ENCODE measurements at regions not wholly inside any gene's neighbourhood (a gene's known extent, or its start where the extent isn't known, plus 50 kb on each side); places are given as distances from the start of the nearest gene placed in this dataset.

DNA sequence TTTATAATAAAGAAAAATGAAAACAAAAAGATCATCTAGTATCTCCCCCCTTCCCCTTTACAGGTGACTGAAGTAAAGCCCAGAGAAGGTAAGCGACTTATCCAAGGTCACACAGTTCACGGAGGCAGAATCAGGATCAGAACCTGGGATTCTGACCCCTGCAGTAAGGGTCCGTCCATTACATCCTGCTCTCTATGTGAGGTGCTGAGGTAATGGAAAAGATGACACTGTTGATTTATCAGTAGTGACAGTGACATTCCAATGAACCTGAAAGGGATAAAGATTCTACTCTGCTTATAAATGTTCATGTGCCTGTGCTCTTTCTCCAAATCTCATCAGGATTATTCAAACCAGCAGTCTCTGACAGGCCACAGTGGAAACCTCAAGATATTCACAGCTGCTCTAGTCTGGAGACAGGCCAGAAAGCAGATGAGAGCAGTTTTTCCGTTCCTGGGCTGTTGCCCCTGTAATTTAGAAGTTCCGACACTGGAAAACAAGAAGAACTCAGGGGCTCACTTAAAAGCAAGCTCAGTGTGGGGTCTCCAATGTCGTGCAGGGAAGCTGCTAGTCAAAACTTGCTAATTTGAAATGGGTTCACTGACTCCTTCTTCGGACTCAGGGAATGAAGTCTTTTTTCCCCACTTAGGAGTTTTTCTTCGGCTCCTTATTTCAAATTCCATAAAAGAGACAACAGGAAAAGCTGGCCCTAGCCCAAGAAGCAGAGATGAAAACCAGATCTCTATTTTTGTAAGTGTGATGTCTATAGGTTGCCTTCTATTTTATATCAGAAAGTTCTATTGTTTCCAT, 131.8 kb upstream of the EEA1 start:
- no peaks in the 10 kb centered on the region for H3K36me3 ChIP-seq
- peak overlapping the region; percentile 15 to 28 (median 18) for H3K4me3 ChIP-seq
- no peaks in the 10 kb centered on the region for H3K9me3 ChIP-seq
- H3K27ac ChIP-seq (replicated peaks in 1 of 4): peak overlapping the region; percentile 77 to 88 (median 80)
- peak; percentile 9 for TF ChIP-seq EP300 (IDR thresholded peaks at IDR 0.05)
- TF ChIP-seq POLR2A (IDR thresholded peaks at IDR 0.05; ENCODE audit: low read depth): no peak
- no peak for TF ChIP-seq POLR2AphosphoS5 (IDR thresholded peaks at IDR 0.05)
- TF ChIP-seq, protein P1, sequence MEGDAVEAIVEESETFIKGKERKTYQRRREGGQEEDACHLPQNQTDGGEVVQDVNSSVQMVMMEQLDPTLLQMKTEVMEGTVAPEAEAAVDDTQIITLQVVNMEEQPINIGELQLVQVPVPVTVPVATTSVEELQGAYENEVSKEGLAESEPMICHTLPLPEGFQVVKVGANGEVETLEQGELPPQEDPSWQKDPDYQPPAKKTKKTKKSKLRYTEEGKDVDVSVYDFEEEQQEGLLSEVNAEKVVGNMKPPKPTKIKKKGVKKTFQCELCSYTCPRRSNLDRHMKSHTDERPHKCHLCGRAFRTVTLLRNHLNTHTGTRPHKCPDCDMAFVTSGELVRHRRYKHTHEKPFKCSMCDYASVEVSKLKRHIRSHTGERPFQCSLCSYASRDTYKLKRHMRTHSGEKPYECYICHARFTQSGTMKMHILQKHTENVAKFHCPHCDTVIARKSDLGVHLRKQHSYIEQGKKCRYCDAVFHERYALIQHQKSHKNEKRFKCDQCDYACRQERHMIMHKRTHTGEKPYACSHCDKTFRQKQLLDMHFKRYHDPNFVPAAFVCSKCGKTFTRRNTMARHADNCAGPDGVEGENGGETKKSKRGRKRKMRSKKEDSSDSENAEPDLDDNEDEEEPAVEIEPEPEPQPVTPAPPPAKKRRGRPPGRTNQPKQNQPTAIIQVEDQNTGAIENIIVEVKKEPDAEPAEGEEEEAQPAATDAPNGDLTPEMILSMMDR (IDR thresholded peaks at IDR 0.05): peak in 1 of 3 experiments; percentile 13
- DNase-seq (ENCODE audit: extremely low spot score): peak; percentile 90
- no peaks in the 10 kb centered on the region for H3K27me3 ChIP-seq
- peaks cover 14 to 36% (median 33%) of the 10 kb centered on the region in 4 donors for H3K4me1 ChIP-seq
- intact Hi-C loops (cut with DNase I): no loop called here
- WGBS: 26% methylated on average over 8 of the region's 8 CpGs

DNA sequence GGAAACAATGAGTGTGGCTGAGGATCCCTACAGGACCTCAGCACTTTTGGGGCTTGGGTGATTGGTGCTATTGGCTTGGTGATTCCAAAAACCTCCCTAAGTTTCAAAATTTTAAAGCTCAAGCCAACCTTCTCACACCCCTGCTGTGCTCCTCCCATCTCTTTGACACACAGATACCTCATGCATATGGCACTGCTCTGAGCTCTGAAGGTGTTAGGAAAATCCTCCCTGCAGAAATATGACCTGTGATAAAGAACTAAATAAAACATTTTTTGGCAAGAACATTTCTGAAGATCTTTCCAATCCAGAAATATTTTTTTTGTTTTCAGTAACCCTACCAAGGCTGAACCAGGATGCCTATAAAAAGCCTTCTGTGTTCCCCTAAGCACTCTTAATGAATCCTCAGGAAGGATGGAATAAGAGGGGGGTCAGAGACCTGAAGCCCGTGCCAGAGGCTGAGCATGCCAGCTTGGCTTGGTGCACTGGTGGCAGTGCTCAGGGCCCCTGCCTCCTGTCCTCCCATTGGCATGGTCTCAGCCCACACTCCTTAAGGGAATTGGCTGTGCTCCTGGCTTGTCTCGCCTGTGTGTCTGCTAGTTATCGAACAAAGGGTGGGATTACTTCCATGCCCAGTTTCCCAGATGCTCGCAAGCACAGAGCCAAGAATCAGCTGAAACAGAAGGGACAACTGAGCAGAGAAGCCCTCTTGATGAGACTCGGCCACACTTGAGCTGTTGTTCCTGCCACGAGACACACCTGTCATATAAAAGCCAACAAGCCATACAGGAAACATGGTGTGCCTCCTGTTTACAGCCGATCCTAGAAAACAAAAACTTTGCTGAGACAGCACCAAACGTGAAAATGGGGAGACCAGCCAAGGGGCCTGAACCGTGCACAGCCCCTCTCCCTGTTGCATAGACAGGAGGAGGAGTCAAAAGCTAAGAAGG, 132.7 kb upstream of the EEA1 start:
- intact Hi-C loops (cut with DNase I): no loop called here
- H3K9me3 ChIP-seq: no peaks in the 10 kb centered on the region
- WGBS: 43% methylated on average over 9 of the region's 9 CpGs
- DNase-seq (ENCODE audit: extremely low spot score): peak; percentile 47
- H3K27me3 ChIP-seq: no peaks in the 10 kb centered on the region
- TF ChIP-seq, protein P1 (IDR thresholded peaks at IDR 0.05): no peak
- H3K4me1 ChIP-seq: peaks cover 14 to 36% (median 33%) of the 10 kb centered on the region in 4 donors
- no peaks in the 10 kb centered on the region for H3K36me3 ChIP-seq
- peak overlapping the region; percentile 77 to 88 (median 80) for H3K27ac ChIP-seq (replicated peaks in 1 of 4)
- H3K4me3 ChIP-seq: peak overlapping the region in 2 of 4 donors; percentile 15 to 28

- Histone ChIP-seq H3K9me3 (no peaks in the 10 kb centered on the region), H3K4me3 (no peak overlapping the region), H3K36me3 (no peaks in the 10 kb centered on the region), H3K27ac (replicated peaks in 1 of 4) (no peak overlapping the region), H3K4me1 (peaks cover 14 to 18% (median 17%) of the 10 kb centered on the region in 4 donors), H3K27me3 (no peaks in the 10 kb centered on the region)
- WGBS: 84% methylated on average over 3 of the region's 3 CpGs
- DNase-seq (ENCODE audit: extremely low spot score): peak; percentile 31
- intact Hi-C loops (cut with DNase I): no loop called here
- TF ChIP-seq POLR2AphosphoS5 (IDR thresholded peaks at IDR 0.05) (no peak), EP300 (IDR thresholded peaks at IDR 0.05) (no peak), POLR2A (IDR thresholded peaks at IDR 0.05; ENCODE audit: low read depth) (no peak)
- TF ChIP-seq, protein P1 (IDR thresholded peaks at IDR 0.05): no peak
Measured at GRCh38 chr12:93065896-93066295, 136.8 kb upstream of the EEA1 start.

- Histone ChIP-seq H3K4me1 (no peaks in the 10 kb centered on the region), H3K4me3 (no peak overlapping the region), H3K27ac (replicated peaks in 1 of 4) (no peak overlapping the region), H3K9me3 (no peaks in the 10 kb centered on the region), H3K27me3 (no peaks in the 10 kb centered on the region), H3K36me3 (no peaks in the 10 kb centered on the region)
- TF ChIP-seq POLR2A (IDR thresholded peaks at IDR 0.05; ENCODE audit: low read depth) (no peak), EP300 (IDR thresholded peaks at IDR 0.05) (no peak), POLR2AphosphoS5 (IDR thresholded peaks at IDR 0.05) (no peak)
- TF ChIP-seq, protein P1 (IDR thresholded peaks at IDR 0.05): no peak
- intact Hi-C loops (cut with DNase I): no loop called here
- peak; percentile 72 for DNase-seq (ENCODE audit: extremely low spot score)
- WGBS: 58% methylated on average over 4 of the region's 4 CpGs
Measured at GRCh38 chr12:93072340-93072739, 143.2 kb upstream of the EEA1 start.

Measured in esophagus muscularis mucosa (tissue), 4 donors.